Tibial nerve (tissue), 4 donors: ENCODE measurements at regions not wholly inside any gene's neighbourhood (a gene's known extent, or its start where the extent isn't known, plus 50 kb on each side); places are given as distances from the start of the nearest gene placed in this dataset.

Source experiments
- DNase-seq, 2 donors: peaks; one replicate each; pipeline ENCODE4 v3.0.0-alpha.2; 2019; ENCODE audit warnings: low spot score in 2 of 2
- H3K27ac ChIP-seq, 4 donors: fragments of 200-600 bp; sonication (generic) in 3 of 4; one replicate each; pipeline ENCODE4 v1.5.1; 2017 to 2019; ENCODE audit warnings: mild to moderate bottlenecking in 1 of 4
- H3K27me3 ChIP-seq, 2 donors: fragments of 200-600 bp; sonication (generic) in 1 of 2; one replicate each; pipeline versions ENCODE4 v1.5.1 to v1.6.0; 2017 to 2019
- H3K36me3 ChIP-seq, 3 donors: fragments of 200-600 bp; sonication (generic); one replicate each; pipeline ENCODE4 v1.5.1; 2018 to 2019
- H3K4me1 ChIP-seq, 4 donors: fragments of 200-600 bp; sonication (generic) in 3 of 4; one replicate each; pipeline ENCODE4 v1.5.1; 2017 to 2019
- H3K4me3 ChIP-seq, 4 donors: fragments of 200-600 bp; sonication (generic) in 3 of 4; one replicate each; pipeline ENCODE4 v1.5.1; 2017 to 2019; ENCODE audit warnings: mild to moderate bottlenecking in 1 of 4, moderate library complexity in 1 of 4
- H3K9me3 ChIP-seq, 4 donors: fragments of 200-600 bp; sonication (generic) in 3 of 4; one replicate each; pipeline ENCODE4 v1.5.1; 2017 to 2019
- CTCF ChIP-seq, 5 experiments: fragments of 200-600 bp in 3 of 5; fragments of 450-650 bp in 2 of 5; sonication (generic) in 3 of 5; IDR thresholded peaks; one replicate each; pipeline ENCODE4 v1.5.1; 2016 to 2019; ENCODE audit warnings: antibody characterized with exemption in 5 of 5, mild to moderate bottlenecking in 3 of 5, moderate library complexity in 2 of 5
- EP300 ChIP-seq, 2 donors: sonication (generic); formaldehyde crosslinking; IDR thresholded peaks; one replicate each; pipeline ENCODE4 v1.6.1; 2017; ENCODE audit warnings: antibody characterized with exemption in 2 of 2, mild to moderate bottlenecking in 1 of 2
- POLR2A ChIP-seq, 2 donors: fragments of 450-650 bp; IDR thresholded peaks; one replicate each; pipeline ENCODE4 v1.6.1; 2017; ENCODE audit warnings: antibody characterized with exemption in 2 of 2, mild to moderate bottlenecking in 2 of 2, moderate library complexity in 2 of 2
- WGBS, 2 donors: methylation state at CpG; one replicate each; pipeline ENCODE4 v1.1.5; 2018; 5-methylcytosine and 5-hydroxymethylcytosine counted together

GRCh38 chr4:123339507-123340380 lies 56.9 kb upstream of the SPRY1 start:
- TF ChIP-seq CTCF (IDR thresholded peaks at IDR 0.05) (no peak), POLR2A (IDR thresholded peaks at IDR 0.05) (no peak), EP300 (IDR thresholded peaks at IDR 0.05) (no peak)
- no peaks in the 10 kb centered on the region for H3K36me3 ChIP-seq

GRCh38 chr4:123340381-123340701 lies 56.3 kb upstream of the SPRY1 start:
- H3K27ac ChIP-seq, result peak overlapping the region in 1 of 4 donors; percentile 48
- no peak for DNase-seq
- no peaks in the 10 kb centered on the region for H3K27me3 ChIP-seq
- H3K36me3 ChIP-seq, result no peaks in the 10 kb centered on the region
- no peak overlapping the region for H3K4me3 ChIP-seq
- H3K9me3 ChIP-seq, result peaks cover 0 to 3% (median 0%) of the 10 kb centered on the region in 4 donors
- H3K4me1 ChIP-seq, result no peaks in the 10 kb centered on the region
- TF ChIP-seq POLR2A (IDR thresholded peaks at IDR 0.05) (no peak), EP300 (IDR thresholded peaks at IDR 0.05) (peak in 1 of 2 donors; percentile 60), CTCF (IDR thresholded peaks at IDR 0.05) (no peak)
- 70 to 78% methylated on average over 7 of the region's 7 CpGs for WGBS, 2 donors

More at GRCh38 chr4:123339507-123340380, 56.9 kb upstream of the SPRY1 start:
- DNase-seq, result no peak
- Histone ChIP-seq H3K4me3 (no peak overlapping the region), H3K27ac (peak overlapping the region in 2 of 4 donors; percentile 30 to 67), H3K9me3 (peaks cover 0 to 5% (median 0%) of the 10 kb centered on the region in 4 donors), H3K4me1 (no peaks in the 10 kb centered on the region), H3K27me3 (no peaks in the 10 kb centered on the region)
- 81 to 88% methylated on average over 5 of the region's 5 CpGs for WGBS, 2 donors

GRCh38 chr4:123342498-123342897 lies 54.1 kb upstream of the SPRY1 start:
- H3K27me3 ChIP-seq, result no peaks in the 10 kb centered on the region
- no peaks in the 10 kb centered on the region for H3K9me3 ChIP-seq
- H3K4me1 ChIP-seq, result peaks cover 0 to 7% (median 0%) of the 10 kb centered on the region in 4 donors
- no peak overlapping the region for H3K4me3 ChIP-seq
- WGBS, 2 donors, result 98% methylated on average over 2 of the region's 2 CpGs
- no peak for DNase-seq
- no peak for TF ChIP-seq CTCF (IDR thresholded peaks at IDR 0.05)
- TF ChIP-seq EP300 (IDR thresholded peaks at IDR 0.05), result no peak
- no peak for TF ChIP-seq POLR2A (IDR thresholded peaks at IDR 0.05)
- peak overlapping the region in 2 of 4 donors; percentile 43 to 68 for H3K27ac ChIP-seq
- no peaks in the 10 kb centered on the region for H3K36me3 ChIP-seq

GRCh38 chr4:123343400-123344041 lies 53.1 kb upstream of the SPRY1 start:
- WGBS, 2 donors, result 81 to 92% methylated on average over 13 of the region's 13 CpGs
- no peak for TF ChIP-seq CTCF (IDR thresholded peaks at IDR 0.05)
- TF ChIP-seq POLR2A (IDR thresholded peaks at IDR 0.05), result no peak
- peak in 1 of 2 donors; percentile 55 for TF ChIP-seq EP300 (IDR thresholded peaks at IDR 0.05)
- Histone ChIP-seq H3K4me3 (no peak overlapping the region), H3K36me3 (no peaks in the 10 kb centered on the region), H3K4me1 (peaks cover 0 to 7% (median 0%) of the 10 kb centered on the region in 4 donors), H3K9me3 (no peaks in the 10 kb centered on the region), H3K27ac (peak overlapping the region in 2 of 4 donors; percentile 34 to 76), H3K27me3 (no peaks in the 10 kb centered on the region)
- no peak for DNase-seq
